HG02623 (cell line): ENCODE measurements at regions not wholly inside any gene's neighbourhood (a gene's known extent, or its start where the extent isn't known, plus 50 kb on each side); places are given as distances from the start of the nearest gene placed in this dataset.

Source experiments
- ATAC-seq: cut with Tn5 transposase; IDR thresholded peaks from one replicate; pipeline ENCODE4 v1.9.1; 2021; ENCODE audit warnings: moderate library complexity; ENCODE audit not compliant: unreplicated experiment

DNA sequence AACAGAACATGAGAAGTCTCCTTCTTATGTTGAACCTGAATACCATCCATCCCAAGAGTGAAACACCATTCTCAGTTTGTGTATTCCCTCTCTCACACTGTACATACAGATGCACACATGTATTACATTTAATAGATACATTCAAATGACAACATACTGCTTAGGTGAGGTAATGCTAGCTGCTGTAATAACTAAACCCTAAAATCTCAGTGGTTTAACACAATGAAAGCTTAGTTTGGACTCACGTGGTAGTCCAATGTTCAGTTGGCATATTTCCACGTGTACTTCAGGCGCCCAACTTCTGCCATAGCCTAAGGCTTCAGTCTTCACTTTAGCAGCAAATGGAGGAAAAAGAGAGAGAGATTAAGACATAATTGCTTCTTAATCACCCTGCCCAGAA lies 351.1 kb upstream of the PMFBP1 start:
- no peak for ATAC-seq

- no peak for ATAC-seq
Measured at GRCh38 chr16:72517154-72517553, 345.2 kb upstream of the PMFBP1 start.

DNA sequence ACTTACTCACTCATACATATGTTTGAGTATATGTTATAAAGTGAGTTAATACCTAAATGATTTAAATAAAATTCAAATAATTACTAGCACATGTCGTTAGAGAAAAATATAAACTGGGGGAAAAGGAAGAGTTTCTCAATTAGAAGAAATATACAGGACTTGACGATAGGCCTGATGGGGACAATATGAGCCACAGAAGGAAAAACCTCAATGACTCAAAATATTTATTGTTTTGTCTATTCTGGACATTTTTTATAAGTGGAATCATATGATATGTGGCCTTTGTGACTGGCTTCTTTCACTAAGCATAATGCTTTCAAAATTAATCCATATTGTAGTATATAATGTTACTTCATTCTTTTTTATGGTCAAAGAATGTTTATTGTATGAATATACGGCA lies 339.2 kb upstream of the PMFBP1 start:
- ATAC-seq, result no peak

DNA sequence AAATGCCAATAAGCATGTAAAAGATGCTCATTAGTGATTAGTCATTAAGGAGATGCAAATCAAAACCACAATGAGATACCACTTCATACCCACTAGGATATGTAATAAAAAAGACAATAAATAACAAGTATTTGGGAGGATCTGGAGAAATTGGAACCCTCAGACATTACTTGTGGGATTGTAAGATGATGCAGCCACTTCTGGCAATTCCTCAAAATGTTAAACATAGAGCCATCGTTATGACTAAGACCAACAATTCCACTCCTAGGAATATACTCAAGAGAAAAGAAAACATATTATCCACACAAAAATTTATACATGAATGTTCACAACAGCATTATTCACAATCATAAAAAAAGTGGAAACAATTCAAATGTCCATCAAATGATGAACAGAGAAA lies 336.2 kb upstream of the PMFBP1 start:
- ATAC-seq, result no peak

DNA sequence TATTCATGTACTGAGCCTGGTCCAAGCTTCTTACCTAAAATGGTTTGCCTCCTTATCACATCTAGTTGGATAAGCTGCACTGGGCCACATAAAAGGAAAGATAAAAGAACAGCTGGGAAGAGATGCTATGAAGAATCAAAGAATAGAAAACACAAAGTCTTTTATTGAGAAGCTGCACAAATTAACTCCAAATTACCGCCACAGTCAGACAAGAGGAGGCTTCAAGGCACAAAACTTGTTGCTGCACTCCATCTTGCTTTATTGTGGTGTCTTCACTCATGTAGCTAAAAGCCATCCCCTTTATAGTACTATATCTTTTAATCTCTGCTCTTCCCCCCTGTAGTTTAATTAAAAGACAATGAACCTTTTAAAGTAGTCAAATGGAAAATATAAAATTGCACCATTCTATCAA lies 330.6 kb upstream of the PMFBP1 start:
- ATAC-seq, result no peak

DNA sequence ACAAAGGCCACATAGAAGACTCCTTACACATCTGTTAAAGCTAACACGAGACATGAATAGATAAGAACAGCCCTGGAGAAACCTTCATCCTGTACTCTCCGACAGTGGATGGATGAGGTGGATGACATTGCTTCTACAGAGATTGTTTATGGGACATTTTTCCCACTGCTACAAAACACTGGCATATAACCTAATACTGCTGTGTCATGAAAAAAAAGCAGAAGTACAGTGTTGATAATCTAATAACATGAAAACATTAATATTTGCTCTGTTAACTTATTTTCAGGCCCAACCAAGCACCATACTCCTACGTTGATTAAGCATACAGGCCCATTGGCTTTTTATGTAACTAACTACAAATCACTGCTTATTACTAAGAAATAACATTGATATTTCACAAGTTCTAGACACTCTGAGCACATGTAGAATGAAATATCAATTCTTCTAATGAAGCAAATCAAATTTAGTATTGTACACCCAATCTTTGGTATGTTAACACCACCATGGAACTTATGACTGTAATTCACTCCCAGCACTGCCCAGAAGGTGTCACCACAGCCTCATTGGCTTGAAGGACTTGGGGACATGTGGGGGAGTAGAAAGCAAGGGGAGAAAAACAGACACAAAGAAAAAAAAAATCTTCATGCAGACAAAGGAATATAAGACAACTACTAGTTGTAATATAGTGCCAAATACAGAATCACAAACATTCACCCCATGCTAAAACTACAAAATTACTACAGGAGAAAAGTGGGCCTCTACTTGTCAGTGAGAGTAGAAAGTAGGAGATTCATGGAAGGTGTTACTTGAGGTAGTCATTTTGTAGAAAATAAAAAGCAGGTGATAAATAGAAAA lies 330.0 kb upstream of the PMFBP1 start:
- ATAC-seq, result peak; percentile 71

DNA sequence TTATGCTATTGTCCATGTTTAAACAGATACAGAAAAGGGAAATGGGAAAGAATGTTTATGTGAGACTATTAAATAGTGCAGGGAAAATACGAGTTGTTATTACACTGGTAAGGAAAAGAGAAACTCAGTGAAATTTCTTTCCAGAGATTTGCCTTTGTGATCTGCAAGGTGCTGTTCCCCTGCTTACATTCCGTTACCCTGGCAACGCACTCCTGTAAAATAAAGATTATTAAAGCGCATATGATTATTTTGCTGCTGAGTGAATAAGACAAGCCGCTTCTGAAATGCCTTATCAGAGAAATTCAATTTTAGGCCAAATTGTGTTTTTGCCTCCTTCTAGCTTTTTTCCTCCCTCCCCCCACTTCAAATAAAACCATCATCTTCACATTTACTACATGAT lies 328.6 kb upstream of the PMFBP1 start:
- no peak for ATAC-seq

DNA sequence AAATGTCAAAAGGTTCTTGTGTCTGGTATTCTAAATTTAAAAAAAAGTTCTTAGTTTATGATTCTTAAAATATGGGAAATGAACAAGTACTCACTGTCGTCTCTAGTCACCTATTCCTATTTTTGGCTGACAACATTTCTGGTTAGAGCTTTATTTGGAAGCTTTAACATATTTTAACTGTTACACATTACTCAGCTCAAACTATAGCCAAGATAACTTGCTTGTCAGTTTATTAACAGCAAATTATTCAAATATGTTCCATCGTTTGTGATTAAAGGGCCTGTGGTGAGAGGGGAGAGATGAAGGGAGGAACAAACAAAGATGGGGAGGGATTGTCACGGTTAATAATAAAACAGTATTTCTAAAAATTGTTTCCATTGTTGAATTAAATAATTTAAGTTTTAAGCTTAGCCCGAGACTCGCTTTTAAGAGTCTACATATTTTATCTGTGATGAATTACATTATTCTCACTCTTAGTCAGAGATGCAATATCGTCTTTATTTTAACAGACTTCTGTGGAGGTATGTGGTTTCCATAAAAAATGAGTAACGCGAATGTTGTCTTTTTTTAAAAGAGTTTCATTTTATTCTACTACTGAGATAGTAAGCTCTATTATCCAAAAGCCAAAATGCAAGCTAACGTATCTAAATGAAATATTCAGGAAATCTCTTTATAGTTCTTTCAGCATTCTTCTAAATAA lies 321.9 kb upstream of the PMFBP1 start:
- ATAC-seq, result no peak

DNA sequence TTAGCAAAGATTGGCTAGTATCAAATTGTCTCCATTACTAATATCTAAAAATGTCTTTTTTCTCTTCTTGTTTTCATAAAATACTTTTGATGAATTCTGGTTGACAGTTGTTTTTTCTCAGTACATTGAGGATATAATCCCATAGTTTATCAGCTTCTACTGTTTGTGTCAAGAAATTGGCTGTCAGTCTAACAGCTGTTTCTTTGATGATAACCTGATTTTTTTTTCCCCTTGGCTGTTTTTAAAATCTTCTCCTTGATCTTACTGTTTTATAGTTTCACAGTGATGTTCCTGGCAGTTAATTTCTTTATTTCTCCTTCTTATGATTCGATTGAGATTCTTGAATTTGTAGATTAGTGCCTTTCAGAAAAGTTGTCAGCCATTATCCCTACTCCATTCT lies 315.3 kb upstream of the PMFBP1 start:
- ATAC-seq, result no peak

DNA sequence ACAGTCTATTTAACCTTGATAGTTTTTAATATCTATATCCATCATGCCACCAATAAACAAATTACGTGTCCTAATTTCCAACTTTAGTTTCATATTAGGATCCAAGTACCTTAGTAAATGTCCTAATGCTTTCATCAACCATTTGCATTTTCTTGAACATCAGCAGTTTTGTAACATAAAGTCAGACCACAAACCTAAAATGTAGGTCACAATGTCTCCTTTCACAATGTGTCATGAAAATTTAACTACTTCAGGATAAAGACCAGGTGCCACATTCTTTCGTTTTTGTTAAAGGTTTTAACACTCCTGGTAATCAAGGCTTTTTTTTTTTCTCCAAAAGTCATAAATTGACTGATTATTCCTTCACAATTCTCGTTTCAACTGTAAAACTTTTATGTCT lies 310.7 kb upstream of the PMFBP1 start:
- ATAC-seq, result no peak

DNA sequence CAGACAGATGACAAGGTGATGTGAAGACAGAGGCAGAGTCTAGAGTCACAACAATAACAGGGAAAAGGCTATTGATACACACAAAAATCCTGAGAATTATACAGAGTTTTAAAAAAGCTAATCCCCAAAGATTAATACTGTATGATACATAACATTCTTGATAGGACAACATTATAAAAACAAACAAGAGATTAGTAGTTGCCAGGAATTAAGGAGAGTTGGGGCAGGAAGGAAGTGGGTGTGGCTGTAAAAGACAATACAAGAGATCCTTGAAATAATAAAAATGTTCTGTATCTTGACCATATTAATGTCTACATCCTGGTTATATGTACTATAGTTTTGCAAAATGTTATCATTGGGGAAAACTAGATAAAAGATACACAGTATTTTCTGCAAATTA lies 309.5 kb upstream of the PMFBP1 start:
- ATAC-seq, result no peak

DNA sequence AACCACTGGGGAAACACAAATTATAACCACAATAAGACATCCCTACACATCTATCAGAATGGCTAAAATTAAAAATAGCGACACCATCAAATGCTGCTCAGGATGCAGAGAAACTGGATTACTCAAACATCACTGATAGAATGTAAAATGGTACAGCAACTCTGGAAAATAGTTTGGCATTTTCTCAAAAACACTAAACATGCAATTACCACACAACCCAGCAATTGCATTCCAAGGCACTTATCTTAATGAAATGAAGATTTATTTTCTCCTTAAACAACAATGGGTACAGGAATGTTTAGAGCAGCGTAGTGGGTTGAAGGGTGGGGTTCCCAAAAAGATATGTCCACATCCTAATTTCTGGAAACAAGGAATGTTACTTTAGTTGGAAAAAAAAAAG lies 309.0 kb upstream of the PMFBP1 start:
- ATAC-seq, result no peak

- no peak for ATAC-seq
Measured at GRCh38 chr16:72475688-72476087, 303.7 kb upstream of the PMFBP1 start.

GRCh38 chr16:72474501-72475123 lies 302.7 kb upstream of the PMFBP1 start:
- ATAC-seq, result no peak

DNA sequence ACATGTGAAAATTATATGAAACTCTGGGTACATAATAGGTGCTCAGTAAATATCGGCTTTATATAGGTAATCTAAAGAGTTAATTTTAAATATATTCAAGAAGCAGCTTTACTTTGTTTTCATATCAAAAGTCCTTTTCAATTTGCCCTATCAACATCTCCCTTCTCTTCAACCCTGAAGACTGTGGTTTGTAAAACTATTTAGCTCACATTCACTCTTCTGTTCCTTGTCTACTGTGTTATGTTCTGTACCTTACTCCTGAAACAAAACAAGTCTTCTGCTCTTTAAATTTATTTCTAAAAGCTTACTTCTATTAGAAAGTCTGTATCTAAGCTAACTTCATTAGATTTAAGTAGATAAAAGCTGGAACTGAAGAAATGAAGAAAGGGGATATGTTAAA lies 301.7 kb upstream of the PMFBP1 start:
- ATAC-seq, result no peak

DNA sequence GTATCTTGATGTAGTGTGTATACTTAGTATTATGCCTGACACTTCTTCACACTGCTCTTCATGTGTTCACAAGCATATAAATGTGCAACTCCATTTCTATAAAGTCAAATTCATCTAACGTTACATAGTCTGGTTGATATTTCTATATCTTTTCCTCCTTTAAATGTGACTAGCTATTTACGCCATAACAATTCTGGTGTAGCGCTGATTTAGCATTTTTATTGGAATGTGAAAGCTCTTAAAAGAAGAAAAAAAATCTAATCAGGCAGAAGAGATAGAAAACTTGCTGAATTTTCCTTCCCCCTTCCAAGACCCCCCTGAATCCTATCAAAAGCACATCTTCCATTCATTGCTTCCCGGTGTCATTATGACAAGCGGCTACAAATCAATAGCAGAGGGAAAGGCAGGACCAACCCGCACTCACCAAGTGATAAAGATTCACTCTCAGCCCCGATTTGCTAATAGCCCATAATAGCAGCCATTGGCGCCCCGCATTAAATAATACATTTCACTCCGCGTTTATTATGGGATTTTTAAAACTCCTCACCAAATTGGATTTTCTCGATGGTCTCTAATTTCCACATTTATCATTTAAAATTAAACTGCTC lies 299.5 kb upstream of the PMFBP1 start:
- ATAC-seq, result no peak

DNA sequence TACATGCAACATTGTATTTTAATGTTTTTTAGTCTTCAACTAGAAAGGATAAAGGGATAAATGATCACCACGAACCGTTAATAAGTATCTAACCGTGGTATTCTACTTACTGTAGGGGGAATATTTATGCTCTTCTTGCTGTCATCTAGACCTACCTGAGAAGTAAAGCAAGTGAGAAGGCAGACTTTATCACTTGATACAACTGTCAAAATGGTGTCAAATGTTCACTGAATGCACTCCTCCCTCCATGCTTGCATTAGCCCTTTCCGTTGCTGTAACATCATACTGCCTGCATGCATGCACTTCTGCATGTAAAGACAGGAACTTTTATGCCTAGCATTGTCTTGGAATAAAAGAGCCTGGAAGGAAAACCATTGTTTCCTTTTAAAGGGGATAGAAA lies 298.6 kb upstream of the PMFBP1 start:
- ATAC-seq, result no peak

DNA sequence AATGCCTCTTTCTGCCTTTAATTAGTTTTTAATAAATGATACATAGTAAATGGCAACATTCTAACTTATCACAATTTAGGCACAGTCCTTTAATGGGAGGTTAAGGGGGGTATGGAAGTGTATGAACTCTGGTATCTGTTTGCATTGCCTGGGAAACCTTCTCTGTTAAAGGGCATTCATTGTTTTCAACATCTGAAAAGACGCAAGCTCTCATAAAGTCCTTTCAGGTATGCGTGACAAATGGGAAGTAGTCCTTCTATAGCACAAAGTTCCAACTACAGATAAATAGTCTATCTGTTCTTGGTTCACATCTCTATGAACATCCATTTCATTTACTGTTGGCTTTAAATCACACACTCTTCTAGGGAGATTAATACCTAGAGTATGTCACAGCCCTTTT lies 298.0 kb upstream of the PMFBP1 start:
- ATAC-seq, result no peak

DNA sequence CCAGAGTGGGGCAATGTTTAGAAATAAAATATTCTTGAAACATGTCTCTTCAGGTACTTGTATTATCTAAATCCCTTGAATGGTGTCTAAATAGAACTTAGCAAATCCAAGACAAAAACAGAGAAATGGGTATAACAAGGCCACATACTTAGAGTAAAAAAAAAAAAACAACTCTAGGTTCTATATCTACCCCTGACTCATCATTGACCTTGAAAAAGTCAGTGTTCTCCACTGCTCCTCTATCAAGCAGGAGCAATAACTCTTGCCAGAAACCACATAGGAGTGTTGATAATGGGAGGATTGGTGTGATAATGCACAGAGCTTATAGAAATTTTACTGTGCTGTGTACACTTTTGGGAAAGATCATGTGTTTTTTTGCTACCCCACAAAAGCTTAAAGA lies 296.6 kb upstream of the PMFBP1 start:
- no peak for ATAC-seq

GRCh38 chr16:72467157-72467759 lies 295.3 kb upstream of the PMFBP1 start:
- no peak for ATAC-seq
